GM19351 (cell line): ENCODE measurements at regions not wholly inside any gene's neighbourhood (a gene's known extent, or its start where the extent isn't known, plus 50 kb on each side); places are given as distances from the start of the nearest gene placed in this dataset.

Experiments used
- ATAC-seq: cut with Tn5 transposase; IDR thresholded peaks from one replicate; pipeline ENCODE4 v1.9.1; 2021; ENCODE audit warnings: mild to moderate bottlenecking, moderate library complexity; ENCODE audit not compliant: unreplicated experiment

DNA sequence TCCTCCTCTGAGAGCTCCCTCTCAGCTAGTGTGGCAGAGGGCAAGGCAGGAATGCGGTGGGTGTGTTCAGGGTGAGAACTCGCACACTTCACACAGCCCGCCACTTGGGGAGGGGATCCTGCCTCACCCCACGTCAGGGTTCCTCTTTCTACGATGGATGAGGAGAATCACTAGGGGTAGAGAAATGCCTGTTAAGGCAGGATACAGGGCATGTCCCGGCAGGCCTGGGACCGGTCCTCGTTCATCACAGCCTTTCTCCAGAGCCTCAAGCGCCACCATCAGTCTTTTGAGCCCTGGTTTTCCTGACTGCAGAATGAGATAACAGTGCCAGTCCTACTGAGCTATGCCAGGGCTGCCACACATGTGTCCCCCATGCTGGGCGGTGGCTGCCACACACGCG is 546.7 kb upstream of the ADARB2 start:
- no peak for ATAC-seq

DNA sequence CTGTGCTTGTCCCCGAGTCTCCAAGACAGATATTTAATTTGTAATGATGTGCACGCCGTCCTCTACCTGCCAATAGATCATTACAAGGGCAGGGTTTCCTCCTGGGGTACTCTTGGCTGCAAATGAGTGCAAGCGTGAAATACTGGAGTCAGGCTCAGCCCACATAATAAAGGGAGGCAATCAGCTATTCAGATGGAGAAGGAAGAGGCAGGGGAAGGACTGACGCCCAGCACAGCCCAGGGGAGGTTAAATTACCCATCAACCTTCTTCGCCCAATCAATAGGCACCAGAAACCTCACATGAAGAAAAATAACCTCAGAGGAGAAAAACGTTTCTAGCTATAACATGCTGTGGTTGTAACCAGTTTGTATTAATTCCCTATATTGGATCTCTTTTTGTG is 544.9 kb upstream of the ADARB2 start:
- ATAC-seq: no peak

DNA sequence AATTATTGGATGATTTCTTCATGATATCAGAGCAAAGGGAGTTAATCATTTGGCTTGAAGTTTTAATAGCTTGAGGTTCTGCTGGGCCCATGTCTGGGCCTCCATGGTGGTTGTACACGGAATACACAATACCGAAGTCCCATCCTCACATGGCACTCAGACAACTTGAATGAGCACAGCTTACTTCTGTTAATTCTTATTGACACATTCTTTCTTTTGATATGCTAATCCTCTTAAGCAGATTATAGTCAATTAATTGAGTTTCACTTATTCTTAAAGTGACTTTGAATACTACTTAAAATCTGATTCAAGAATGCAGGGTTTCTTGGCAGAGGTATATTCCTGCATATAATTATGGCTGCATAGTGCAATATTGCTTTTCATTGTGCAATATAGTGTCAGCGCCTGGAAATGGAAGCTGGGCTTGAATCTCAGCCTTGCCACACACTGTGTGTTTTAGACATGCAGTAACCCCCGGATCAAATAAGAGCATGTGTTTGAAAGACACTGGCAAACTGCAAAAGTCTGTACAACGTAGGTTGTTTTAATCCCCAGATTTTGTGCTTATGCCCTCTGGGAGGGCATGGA is 543.5 kb upstream of the ADARB2 start:
- no peak for ATAC-seq

DNA sequence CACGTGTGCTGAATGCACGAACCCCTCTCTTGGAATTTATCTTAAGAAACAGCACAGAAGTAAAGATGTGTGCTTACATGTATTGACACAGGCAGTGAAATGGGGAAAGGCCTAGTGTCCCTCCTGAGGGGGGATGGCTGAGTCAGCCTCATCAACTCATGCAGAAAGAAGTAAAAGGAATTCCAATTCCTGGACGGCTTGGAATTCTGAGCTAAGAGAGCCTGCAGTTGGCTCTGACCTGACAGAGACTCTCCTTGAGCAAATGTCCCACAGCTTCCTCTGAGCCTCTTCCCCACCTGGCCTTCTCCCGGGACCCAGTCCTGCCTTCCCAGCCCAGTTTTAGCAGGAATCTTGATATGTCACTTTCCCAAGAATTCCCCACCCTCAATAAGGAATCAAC is 542.4 kb upstream of the ADARB2 start:
- ATAC-seq: no peak

DNA sequence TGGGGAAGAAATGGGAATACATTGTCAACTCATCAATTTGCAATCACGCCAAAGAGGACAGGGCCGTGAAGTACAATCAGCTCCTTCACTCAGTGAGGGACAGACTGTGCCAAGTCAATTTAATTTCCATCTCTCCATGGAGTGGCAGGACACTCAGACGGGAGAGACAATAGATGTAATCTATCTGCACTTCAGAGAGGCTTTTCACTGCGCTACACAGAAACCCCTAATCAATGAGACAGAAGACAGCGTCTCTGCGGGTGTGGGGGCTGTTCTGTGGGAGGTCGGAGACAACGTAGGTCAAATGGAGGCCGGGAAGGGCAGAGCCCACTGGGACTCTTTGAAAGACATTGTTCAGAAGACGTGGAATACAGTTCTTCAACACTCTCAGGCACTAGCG is 541.0 kb upstream of the ADARB2 start:
- no peak for ATAC-seq

DNA sequence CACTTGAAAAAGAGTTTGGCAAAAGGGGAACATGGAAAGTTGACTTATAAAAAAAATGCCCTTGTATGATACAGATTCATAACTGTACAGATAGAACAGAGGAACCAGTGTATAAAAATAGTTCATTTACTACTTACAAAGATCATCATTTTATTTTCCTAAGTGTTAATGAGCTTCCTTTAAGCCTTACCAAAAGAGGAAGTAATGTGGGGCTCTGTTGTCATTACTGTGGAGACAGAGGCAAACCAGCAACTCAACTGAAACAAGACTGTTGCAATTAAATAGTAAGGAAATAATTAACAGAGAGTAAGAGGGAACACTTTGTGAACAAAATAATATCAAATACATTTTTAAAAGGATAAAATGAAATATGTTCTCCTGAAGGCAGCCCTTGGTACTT is 526.2 kb upstream of the ADARB2 start:
- ATAC-seq: no peak

DNA sequence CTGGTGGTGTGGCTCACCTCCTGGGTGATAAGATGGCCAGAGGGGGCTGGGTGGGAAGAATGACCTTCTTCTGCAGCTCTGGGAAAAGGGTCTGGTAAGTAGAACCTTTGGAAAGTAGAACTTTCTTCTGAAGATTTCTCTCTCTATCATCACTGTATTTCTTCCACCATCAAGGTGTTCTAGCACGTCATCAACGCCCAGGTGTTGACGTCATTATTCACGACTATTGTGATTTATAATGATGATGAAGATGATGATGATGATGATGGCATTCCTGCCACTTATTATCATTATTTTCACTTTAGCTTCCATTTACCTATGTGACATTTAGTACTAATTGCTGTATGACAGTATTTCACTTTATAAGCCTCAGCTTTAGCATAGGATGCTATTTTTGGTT is 525.6 kb upstream of the ADARB2 start:
- ATAC-seq: no peak

DNA sequence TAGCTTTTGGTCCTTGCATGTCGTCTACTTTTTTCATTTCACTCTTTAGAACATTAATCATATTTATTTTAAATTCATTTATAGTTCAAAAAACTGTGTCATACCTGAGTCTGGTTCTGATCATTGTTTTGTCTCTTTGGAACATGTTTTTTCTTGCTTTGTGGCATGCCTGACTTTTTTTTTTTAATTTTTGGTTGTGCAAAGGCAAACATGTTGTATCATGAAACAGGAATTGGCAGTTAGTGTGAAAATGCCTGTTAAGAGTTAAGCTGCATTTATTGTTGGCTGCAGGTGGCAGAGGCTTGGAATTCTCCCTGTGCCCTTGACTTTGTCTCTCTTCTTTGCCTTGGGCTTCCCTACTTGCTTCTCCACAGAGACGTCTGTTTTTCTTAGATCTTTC is 525.0 kb upstream of the ADARB2 start:
- ATAC-seq: no peak

DNA sequence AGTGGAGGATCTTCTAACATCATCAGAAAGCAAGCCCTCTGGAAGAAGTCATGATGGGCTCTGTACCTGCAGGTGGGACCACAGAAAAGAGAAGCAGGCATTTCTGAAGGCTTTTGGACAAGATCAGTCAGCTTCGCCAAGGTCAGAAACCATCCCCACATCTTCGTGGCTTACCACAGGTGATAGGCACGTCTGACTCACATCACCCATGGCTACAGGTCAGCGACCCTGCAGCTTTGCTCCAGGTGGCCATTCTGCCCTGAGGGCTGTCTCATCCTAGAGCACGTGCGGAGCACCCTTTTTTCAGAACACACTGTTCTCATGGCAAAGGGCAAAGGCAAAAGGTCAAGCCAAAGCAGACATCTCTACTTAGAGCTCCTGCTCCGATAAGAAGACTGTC is 518.9 kb upstream of the ADARB2 start:
- ATAC-seq: no peak

DNA sequence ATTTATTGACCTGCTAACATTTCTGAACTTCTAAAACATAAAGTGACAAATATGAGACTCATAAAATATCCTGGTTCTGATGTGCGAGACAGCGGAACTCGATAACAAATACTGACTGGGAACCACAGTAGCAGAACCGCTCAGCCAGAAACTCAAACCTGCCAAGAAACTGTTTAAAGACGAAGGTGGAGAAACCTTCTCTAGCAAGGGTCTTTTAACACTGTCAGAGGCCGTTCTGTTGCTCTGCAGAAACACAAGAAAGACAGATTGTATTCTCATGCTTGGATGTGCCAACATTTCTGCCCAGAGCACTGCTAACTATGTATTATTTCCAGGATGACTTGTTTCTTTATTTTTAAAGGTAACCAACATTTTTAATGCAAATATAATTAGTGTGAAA is 514.8 kb upstream of the ADARB2 start:
- ATAC-seq: no peak

DNA sequence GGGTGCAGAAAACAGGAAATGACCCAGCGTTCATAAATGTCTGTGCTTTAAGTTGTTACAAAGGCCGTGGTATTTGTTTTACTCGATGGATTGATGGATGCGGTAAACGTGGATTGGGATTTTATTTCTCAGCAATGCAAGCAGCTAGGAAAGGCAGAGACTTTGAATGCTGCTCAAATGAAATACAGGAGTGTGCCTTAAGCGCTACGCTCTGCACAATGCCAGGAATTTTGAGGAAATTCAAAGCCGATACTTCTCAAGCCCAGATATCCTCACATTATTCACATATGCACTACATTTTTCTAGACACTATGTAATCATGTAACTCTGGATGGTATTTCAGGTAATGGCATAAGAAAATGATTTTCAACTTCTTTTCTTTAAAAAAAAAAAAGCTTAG is 514.3 kb upstream of the ADARB2 start:
- no peak for ATAC-seq

DNA sequence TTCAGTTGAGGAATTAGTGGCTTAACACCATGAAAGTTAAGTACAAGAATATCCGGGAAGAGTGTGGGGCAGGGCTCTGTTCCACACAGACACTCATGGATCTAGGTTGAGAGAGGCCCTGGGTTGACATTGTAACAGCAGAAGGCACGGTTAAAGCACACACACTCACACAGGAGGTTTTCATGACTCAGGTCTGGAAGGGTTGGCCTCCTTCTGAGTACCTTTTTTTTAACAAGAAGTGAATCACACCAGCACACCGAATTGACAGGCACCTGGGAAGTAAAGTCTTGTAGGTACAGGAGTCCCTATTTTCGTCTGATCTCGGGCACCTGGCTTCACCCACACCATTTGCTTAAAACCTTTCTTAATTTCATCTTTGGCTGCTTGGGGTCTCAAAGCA is 509.4 kb upstream of the ADARB2 start:
- ATAC-seq: no peak

DNA sequence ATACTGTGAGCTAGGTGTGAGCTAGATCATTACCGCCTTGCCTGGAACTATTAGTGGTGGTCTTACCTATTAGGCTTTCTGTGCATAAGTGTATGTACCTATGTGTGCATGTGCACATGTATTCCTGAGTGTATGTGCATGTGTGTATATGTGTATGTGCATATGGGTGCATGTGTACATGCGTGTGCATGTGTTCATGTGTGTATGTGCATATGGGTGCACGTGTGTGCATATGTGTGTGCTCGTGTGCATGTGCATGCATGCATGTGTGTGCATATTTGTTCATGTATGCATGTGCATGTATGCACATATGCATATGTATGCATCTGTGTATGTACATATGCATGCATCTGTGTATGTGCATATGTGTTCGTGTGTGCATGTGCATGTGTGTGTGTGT is 508.3 kb upstream of the ADARB2 start:
- ATAC-seq: no peak

DNA sequence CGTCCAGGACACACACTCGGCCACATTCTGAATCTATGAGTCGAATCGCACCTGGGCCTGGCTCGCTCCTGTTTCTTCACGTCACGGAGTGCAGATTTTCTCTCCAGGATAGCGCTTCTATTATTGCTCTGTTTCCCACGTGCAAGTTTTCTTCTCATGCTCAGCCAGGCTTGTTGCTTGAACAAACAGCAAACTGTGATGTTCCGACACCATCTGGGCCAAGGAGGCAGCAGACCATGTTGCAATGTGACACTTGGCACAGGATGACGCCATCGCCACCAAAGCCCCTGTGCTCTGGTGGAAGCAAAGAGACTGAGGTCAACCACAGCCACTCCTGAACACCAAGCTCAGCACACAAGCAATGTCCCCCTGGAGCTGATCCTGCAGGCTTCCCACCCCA is 507.1 kb upstream of the ADARB2 start:
- no peak for ATAC-seq

DNA sequence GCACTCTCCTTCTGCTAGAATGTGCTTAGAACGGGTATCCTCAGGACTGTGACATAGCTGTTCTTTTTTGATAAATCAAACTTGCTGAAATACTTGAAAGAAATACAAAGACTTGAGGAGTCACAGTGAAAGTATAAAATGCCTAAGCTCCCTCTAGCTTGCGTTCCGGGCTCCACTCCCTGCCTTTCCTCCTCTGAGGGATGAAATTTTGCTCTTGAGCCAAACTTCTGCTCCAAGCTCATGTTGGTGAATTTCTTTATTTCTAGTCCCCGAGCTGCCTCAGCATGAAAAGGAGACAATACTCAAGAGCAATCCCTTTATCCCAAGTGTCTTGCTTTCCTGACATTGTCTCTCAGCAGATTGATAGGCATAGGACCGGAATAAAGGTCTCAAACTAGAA is 499.6 kb upstream of the ADARB2 start:
- ATAC-seq: no peak

DNA sequence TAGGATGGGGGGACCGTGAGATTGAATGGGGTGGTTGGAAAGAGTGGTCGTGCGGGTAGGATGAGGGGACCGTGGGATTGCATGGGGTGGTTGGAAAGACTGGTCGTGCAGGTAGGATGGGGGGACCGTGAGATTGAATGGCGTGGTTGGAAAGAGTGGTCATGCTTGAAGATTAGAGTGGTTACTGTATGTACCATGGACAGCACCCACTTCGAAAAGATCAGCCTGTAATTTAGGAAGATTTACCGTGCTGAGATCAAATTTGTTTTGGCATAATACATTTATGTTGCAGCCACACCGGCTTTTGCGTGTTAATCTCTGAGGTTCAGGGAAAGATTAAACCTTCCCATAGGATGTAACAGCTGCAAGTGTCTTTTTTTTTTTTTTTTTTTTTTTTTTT is 495.2 kb upstream of the ADARB2 start:
- ATAC-seq: no peak

DNA sequence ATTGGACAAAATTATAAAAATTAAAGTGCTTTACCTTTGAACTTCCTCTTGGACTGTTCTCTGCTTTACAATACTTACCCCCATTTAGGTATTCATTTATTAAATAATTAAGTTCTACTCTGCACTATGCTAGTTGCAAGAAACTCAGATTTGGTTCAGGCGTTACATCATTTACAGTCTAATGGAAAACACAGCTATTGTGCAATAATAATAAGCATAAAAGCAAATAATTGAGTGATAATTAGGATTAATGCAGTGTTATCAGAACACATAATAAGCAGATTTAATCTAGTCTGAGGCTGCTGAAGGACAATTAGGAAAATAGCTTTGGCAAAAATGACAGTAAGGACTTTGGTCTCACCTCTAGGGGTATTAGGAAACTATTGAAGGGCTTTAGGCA is 493.2 kb upstream of the ADARB2 start:
- no peak for ATAC-seq

DNA sequence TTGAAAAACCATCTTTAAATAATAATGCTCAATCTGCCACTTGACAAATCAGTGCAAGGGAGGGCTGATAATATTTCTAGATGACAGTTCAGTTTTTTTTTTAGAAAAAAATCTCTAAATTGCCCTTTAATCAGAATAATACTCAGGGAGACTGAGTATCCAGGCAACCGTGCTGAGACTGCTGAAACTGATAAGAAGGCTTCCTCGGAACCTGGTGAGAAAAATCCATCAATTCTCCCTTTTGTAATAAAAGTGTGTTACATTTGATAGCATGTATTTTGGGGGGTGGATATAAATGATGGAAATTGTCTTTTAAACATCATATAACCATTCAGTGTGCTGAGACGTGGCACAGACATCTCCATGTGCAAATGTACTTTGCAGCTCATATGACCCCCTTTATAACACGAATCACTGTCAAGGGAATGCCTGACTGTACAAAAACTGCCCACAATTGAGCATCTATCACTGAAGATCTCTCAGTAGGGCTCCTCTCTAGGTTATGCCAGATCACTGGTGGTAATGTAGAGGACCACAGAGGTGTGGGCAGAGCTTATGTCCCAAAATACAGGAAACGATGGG is 491.1 kb upstream of the ADARB2 start:
- no peak for ATAC-seq

DNA sequence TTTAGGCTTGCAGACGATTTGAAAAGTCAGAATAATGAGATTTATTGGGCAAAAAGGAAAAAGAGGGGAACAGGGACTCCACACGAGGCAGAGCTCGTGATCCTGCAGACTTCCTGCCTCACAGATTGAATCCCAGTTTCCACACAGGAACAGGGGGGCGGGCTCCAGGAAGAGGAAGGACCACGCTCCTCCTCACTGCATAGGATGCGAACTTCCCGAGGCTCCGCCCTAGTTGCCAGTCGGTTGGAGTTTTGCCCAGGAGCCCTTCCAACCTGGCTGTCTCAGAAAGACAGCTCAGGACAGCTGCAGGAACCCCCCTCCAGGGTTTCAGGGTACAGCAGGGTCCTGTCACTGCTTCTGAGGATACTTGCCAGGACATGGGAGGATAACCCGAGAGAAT is 488.3 kb upstream of the ADARB2 start:
- ATAC-seq: no peak

DNA sequence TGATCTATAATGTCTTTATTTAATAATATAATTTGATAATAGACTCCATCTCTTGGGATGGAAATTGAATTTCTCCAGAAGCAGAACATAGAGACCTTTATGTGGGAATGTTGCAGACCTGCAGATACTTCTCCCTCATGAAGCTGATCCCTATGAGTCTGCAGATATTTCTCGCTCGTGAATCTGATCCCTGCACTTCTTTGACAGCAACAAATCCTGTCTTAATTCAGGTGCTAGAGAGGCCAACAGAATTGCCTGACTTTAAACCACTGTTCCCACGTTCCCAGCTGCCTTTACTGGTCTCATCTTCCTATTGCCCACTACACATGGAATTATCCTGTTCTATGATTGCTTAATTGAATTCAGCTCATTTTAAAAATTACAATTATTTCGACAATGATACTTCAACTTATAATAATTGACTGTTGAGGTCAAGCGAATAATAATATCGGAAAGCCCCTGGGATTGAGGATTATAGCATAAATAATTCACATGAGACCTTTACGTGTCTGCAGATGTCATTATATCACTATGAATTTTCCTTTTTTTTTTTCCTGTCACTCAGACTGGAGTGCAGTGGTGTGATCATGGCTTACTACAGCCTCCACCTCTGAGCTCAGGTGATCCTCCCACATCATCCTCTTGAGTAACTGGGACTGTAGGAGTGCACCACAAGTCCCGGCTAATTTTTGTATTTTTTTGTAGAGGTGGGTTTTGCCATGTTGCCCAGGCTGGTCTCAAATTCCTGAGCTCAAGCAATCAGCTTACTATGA is 486.4 kb upstream of the ADARB2 start:
- no peak for ATAC-seq

DNA sequence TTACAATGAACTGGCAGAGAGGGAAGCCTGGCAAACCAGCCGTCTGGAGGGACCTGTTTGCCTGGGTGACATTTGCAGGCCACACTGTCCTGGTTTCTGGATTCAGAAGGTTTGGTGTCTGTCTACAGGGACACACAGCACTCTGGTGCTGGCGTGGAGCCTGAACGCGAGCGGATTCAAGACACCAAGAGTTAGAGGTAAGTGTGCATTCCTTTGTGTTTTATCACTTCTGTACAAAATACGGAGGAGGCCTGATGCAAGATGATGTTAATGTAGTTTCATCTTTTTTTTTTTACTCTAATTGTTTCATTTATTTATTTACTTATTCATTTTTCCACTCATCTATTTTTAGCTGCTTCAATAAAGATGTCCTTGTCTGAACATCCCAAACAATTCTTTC is 485.3 kb upstream of the ADARB2 start:
- ATAC-seq: no peak

DNA sequence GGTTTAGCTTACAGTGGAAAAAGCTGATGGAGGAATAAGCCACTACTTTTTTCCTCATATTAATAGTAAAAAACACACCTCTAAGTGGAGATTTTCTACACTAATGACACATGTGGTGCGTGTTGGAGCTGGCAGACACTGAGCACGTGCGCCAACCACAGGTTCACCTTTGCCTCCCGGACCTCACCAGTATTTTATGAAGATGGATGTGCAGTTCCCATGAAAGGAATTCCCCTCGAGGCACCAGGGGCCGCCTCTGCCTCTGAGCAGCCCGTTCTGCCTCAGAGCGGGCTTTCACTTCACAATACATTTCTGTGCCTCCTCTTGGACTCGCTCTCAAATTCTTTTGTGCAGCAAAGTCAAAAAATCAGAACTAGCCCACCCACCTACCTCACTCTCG is 477.5 kb upstream of the ADARB2 start:
- ATAC-seq: no peak

DNA sequence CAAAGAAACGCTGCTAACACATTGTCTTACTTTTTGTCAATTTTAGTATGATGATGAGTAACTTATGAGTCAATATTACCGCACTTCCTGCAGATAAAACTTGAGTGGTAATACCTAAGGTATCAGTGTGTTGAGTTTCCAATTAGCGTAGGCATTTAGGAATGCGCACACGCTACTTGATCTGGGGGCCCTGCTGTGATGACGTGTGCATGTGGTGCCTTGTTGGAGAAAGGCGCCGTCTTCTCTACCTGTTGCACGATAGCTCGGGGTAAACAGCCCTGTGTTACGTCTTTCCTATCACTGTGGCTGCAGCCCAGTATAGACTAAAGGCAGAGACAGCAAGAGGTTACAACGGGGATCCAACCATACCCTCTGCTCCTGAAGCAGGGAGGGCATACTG is 476.8 kb upstream of the ADARB2 start:
- no peak for ATAC-seq
